ENCODE measurements at regions not wholly inside any gene's neighbourhood (a gene's known extent, or its start where the extent isn't known, plus 50 kb on each side); places are given as distances from the start of the nearest gene placed in this dataset.

DNA sequence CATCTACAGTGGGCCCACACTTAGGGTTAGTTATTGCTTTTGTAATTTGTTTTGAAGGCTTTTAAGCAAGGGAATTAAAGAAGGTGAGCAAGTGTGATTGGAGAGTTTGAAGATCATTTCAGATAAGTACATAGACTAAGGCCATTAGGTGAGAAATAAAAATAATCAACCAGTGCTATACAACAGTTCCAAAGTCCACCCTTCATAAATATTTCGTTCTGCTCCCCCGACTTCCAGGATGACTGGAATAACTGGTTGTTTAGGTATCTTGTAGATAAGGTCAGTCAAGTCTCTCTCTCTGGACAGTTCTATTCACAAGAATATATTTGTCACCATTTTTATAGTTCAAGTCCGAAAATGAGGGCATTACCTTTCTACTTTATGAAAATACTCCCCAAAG lies 98.0 kb upstream of the MBL2 start:
- DNase-seq = no peak

DNA sequence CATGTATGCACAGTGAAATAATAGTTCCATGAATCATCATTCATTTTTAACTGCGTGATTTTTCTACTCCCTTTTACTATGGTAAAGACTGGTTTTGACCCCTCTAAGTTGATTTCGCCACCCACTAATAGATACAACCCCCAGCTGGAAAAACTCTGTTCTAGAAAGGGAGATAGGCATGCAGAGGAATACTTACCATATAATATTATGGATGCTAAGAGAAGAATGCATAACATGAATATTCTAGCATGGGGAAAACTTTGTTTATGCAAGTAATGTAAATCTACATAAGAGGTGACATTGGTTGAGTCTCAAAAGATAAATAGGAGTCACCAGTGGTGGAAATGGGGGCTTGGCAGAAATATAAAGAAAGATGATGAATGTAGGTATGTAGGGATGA lies 97.3 kb upstream of the MBL2 start:
- DNase-seq = no peak

DNA sequence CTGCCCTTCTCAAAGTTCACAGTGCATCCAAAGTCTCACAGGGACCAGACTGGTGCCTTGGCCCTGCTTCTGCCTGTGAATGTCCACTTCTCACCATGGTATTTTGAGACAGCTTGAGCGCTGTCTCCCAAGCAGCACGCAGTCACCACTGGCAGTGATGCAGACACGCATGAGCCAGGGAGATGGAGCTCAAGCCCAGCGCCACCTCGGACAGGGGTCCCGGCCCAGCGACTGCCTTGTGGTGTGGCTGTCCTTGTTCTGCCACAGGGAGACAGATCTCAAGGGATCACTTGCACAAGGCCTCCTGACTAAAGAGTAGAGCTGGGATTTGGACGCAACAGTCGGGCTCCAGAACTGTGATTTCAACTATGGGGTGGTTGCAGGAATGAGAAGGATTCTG lies 92.6 kb upstream of the MBL2 start:
- DNase-seq = no peak

DNA sequence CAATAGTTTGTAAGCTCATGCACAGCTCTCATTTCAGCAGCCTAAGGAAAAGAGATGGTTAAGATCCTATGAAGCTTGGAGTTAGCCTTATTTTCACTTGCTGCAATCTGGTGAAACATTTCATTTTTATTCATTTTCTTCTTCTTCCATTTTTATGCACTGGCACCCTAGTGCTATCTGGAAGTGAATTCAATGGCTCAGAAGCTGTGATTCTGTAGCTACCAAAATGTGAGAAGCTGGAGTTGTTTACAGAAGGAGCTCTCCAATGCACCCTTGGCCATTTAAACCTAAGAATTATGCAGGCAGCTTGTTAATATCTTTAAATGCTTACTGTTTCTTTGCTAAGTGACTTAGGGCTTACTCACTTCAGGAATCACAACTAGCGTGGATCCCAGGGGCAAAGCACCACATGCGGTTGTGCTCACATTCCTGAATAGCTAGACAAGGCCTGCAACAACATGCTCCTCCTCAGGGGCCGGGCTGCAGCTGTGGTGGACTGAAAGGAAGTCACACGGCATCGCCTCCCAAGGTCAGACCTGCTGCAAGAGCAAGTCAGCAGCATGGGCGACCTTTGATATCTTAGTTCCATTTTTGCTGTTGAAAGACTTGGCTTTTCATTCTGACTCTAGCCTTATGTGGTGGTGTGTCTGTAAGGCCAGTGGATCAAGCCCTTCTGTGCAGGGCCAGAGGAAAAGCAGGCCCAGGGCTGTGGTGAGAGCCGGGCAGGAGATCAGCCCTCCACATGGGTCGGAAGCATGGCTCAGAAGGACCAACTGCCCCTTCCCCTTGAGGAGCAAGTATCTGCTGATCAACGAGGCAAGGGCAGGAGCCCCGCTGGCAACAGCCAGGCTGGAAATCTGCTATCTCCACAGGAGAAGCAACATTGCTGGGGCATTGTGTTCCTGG lies 91.9 kb upstream of the MBL2 start:
- no peak for DNase-seq

DNA sequence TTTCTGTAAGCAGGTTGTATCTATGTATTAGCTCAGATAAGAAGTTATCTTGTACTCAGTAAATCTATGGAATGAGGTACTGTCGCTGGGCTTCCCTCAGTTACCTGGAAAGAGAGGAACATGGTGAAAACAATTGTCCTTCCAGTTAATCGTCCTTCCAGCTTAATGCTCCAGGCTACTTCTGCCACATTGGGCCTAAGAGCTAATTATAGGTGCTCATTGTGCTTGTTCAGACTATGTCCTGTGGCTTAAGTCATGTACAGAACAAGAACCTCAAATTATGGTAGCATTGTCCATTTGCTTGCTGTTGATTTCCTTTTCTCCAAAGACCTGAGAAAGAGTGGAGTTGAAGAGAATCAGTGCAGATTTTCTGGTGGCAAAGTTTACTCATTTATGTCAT lies 86.1 kb upstream of the MBL2 start:
- no peak for DNase-seq

DNA sequence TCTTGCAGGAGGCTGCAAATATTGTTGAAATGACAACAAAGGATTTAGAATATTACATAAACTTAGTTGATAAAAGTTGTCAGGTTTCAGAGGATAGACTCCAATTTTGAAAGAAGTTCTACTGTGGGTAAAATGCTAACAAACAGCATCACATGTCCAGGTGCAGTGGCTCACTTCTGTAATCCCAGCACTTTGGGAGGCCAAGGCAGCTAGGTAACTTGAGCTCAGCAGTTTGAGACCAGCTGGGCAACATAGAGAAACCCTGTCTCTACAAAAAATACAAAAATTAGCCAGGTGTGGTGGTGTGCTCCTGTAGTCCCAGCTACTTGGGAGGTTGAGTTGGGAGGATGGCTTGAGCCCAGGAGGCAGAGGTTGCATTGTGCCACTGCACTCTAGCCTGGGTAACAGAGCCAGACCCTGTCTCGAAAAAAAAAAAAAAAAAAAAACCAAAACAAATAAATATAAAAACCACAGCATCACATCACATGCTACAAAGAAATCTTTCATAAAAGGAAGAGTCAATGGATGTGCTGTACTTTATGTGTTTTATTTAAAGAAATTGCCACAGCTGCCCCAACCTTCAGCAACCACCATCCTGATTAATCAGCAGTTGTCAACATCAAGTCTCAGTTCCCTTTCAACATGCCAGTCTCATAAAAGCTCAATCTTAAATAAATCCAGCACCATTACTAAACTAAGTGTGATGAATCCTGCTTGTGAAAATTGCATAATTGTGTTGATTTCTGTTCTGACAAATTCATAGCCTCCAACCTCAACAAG lies 83.2 kb upstream of the MBL2 start:
- no peak for DNase-seq

DNA sequence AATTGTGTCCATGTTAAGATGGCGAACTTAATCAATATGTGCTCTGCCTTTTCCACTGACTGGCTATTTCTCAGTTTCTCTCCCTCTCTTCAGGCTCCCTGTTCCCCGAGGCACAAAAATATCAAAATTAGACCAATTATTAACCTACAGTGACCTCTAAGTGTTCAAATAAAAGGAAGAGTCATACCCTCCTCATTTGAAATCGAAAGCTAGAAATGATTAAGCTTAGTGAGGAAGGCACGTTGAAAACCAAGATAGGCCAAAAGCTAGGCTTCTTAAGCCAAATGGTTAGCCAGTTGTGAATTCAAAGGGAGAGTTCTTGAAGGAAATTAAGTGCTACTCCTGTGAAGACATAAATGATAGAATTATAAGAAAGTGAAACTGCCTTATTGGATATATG lies 81.1 kb upstream of the MBL2 start:
- DNase-seq = no peak

DNA sequence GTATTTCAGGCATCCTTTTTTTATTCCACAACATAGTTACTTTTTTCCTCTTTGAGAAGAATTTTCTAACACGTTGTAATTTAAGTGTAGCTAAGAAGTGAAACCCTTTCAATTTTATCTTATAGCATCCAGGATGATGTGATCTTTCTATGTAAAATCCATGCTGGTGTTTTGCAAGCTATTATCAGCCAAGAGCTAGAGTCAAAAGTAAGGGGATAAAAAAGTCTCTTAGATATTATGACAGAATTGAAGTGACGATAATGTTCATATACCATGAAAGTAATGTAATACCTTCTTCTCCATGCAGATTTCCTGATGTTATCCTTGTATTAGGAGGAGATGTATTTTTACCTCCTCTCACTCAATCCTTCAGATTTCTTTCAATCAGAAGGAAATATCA lies 64.2 kb upstream of the MBL2 start:
- DNase-seq = no peak

Measured in CD4-positive, alpha-beta T cell treated with Interleukin-17A for 1 hour (primary cell).